Left hindlimb (tissue), 1 donor: ENCODE measurements at regions not wholly inside any gene's neighbourhood (a gene's known extent, or its start where the extent isn't known, plus 50 kb on each side); places are given as distances from the start of the nearest gene placed in this dataset.
A peak's percentile ranks its signal among the peaks of the same experiment; 100 is the strongest.

ENCODE experiments used
- DNase-seq: peaks from one replicate; pipeline ENCODE4 v3.0.0-alpha.2; 2018

DNA sequence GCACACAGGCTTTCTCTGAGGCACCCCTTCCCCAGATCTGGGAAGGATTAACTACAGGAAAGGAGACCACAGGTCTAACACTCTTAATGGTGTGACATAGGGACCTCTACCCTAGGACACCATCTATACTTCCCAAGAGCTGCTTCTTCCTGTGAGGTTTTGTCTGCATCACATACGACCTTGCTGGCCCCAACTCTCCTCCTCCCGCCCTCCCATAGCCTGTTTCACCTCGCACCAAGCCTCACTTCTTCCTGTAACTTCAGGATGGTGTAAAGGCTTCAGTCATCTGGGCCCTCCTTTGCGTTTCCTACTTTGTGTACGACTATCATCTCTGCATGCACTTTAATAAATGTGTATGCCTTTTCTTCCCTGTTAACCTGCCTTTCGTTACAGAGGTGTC, 274.3 kb downstream of the KLF6 start:
- no peak for DNase-seq

DNA sequence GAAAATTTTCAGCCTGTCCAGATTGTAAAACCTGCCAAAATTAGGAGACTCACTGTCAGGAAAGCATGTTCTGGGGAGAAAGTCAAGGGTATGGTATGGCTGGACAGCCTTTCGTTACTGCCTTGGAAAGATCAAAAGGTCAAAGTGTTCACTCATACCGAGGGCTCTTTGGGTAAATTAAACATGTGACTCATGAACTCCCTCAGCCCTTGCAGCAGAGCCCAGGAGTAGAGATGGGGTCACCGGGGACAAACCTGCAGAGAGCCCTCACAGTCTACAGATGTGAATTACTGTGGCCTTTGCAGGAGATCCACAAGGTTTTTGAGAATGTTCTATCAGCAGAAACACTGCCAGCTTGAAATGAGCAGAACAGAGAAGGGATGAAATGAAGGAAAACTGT, 275.7 kb downstream of the KLF6 start:
- no peak for DNase-seq

DNA sequence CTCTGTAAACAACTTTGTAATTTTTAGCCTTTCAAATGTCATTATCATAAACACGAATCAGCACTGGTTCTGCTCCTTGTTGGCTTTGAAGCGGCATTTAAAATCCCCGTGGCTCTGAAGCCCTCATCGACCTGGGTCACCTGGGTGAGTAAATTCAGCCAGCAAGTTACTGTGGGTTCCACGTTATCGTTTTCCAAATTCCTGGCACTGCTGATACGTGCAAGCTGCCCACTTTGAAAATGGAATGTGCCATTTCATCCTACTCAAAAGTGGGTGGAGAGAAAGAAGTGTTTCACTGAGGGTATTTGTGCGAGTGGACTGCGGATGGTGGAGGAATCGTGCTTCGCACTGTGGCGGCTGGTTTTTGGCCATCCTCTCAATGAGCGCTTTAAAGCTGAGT, 281.7 kb downstream of the KLF6 start:
- DNase-seq = no peak

DNA sequence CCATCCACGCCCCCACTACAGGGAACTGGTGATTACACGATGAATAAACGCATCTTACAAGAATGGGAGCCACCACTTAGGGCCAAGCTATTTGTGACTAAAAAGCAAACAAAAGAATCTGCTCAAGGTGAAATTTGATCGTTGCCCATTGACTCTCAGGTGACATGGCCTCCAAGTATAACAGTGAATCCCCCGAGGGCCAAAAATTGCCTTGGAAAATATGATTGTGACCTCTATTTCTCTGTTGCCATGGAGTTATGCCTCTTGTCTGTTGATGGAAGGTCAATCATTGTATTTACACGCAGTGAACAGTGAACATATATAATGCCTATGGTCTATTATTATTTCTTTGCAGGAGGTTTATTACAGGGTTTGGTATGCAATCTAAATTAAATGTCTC, 282.3 kb downstream of the KLF6 start:
- DNase-seq = no peak

DNA sequence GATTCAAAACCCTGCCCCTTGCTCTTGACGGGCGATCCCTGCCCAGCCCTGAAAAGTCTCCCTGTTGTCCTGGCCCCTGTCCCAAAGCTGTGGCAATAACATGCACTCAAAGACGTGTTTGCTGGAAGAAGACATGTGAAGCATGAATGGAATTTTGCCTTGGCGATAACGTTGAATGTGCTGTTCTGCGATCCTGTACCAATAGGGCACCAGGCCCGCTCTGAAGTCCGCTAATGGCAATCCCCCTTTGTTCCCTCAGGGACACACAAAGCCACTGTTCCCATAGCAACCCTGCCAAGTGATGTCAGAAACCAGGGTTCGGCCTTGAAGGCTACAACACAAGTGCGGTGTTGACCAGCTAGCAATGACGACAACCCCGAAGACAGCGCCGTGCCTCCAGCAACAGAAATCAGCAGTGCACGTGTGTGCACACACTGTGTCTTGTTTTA, 284.6 kb downstream of the KLF6 start:
- DNase-seq = peak; percentile 82

DNA sequence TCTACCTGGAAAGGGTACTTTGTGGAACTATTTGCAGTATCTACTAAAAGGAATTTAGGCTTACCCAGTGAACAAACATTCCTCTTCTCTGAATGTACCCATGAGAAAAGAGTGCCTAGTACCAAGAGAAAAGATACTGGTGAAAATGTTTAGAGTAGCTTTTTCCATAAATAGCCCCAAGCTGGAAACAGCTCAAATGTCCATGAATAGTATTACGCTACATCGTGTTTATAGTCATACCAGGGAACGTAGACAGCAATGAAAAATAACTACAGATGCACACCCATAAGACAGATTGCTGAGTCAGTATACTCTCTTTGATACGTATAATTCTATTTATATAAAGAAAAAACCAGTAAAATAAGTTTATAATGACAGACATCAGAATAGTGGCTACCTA, 285.9 kb downstream of the KLF6 start:
- no peak for DNase-seq

DNA sequence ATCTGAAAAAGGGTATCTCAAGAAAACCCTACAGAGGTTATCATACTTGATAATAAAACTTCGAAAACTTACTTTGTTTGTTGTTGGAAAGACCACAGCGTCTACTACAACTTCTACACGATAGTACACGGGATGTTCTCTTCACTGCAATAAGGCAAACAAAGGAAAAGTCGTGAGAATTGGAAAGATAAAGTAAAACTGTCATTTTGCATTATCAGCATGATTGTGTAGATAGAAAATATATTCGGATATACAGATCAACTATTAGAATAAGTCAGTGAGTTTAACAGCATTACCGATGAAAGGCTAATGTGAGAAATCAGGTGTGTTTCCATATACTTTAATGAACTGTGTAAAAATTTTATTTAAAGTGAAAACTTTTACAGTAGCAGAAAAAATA, 287.4 kb downstream of the KLF6 start:
- no peak for DNase-seq

DNA sequence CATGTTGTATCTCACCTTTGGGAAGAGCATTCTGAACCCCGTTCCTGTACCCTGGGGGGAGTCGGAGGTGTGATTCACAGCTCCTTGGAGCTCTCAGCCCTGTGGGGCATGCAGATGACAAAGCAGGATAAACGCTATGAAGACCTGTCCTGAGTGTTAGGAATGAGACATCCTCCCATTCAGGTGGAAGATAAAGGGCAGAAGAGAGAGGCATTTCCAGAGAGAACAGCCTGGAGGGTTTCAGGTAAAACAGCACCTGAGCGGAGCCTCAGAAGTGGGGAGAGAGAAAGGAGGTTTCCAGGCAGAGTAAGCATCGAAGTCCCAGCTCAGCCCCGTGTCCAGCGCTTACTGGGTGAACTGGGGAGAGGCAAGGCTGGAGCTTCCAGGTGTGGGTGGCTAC, 288.9 kb downstream of the KLF6 start:
- DNase-seq = no peak

DNA sequence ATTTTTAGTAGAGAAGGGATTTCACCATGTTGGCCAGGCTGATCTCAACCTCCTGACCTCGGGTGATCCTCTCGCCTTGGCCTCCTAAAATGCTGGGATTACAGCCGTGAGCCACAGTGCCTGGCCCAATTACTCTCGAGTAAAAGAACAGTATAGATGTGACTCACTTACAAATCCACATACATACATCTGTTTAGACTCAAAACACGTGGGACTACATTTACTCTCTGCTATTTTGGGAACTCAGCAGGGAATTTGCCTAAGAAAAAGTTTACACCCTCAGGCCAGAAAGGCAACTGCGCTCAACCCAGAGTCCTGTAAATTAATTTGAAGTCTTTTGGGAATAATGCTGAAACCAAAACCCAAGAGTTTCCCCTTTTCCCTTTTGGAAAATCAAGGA, 289.7 kb downstream of the KLF6 start:
- no peak for DNase-seq

DNA sequence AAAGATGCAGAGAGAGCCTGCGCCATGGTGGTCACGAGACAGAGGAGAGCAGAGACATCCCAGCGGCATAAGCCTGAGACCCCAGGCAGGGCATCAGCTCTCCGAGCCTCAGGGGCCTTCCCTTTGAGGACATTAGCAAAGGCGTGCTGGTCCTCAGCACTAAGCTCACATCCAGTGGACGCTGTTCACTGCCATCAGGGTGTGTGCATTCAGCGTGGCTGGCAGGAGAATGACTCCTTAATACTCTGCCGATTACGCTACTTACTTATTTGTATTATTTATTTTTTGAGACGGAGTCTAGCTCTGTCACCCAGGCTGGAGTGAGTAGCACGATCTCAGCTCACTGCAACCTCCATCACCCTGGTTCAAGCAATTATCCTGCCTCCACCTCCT, 290.2 kb downstream of the KLF6 start:
- DNase-seq = no peak

DNA sequence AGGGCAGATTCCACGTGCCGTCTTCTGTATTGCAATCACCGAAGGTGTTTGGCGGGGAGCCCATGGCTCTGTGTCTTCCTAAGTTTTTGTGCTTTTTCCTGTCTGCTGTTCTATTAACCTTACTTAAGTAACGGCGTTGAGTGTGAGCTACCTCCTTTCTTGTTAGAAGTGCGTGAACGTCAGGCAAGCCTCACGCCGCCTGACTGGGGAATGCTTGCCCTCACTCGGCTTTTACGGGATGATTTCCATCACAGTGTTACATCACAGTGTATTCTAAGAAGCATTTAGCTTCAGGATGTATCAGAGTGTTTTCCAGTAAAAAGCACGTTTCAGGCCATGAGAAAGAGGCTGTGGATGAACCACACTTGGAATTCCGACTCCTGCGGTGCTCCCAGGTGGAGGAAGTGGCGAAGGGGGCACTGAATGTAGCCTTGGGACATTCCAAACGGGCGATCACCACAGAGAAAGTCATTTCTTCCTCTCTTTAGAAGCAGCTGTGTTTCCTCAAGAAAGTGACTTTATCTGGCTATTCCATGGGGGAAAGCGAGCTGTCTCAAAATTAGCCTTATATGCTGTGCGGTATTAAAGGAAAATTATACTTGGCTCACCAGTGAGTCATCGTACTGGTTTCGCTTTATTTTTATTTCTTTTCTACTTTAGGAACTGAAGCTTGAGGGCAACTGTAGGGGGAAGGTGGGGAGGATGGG, 290.7 kb downstream of the KLF6 start:
- no peak for DNase-seq

DNA sequence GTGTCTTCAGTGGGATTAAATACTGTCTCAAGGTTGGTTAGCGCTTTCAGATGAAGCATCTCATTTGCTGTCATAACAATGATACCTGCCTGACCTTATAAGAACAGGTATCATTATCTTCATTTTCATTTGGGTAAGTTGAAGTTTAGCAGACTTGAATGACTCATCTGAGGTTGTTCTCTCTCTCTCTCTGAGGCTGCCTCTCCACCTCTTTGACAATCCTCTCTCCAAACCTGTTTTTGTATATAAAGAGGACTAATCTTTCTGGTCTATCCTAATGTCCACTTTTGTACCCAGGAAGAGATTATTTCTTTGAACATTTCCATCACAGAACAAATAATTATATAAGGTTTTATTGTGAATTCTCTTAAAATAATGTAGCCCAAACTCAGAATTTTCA, 291.4 kb downstream of the KLF6 start:
- DNase-seq = no peak

DNA sequence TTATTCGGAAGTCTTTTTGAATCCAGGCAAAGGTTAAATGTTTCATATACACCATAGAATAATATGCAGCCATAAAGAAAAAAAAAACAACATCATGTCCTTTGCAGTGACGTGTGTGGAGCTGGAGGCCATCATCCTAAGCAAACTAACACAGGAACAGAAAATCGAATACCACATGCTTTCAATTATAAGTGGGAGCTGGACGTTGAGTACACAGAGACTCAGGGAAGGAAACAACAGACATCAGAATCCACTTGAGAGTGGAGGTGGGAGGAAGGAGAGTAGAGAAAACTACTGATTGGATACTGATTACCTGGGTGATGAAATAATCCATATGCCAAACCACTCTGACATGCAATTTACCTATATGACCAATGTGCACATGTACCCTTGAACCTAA, 293.4 kb downstream of the KLF6 start:
- DNase-seq = no peak

DNA sequence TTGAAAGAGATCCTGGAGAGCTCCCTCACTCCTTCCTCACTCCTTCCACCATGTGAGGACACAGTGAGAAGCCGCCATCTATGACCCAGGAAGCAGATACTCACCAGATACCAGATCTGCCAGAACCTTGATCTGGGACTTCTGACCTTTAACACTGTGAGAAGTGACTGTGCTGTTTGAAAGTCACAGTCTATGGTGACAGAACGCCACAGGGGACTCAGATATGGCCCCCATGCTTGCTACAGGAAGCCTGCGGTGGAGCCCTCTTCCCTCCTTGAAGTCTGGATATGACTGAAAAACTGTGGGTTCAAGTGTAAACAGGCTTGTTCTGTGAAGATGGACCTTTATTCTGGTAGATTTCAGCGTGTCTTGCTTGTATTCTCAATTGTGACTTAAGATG, 297.8 kb downstream of the KLF6 start:
- DNase-seq = no peak

DNA sequence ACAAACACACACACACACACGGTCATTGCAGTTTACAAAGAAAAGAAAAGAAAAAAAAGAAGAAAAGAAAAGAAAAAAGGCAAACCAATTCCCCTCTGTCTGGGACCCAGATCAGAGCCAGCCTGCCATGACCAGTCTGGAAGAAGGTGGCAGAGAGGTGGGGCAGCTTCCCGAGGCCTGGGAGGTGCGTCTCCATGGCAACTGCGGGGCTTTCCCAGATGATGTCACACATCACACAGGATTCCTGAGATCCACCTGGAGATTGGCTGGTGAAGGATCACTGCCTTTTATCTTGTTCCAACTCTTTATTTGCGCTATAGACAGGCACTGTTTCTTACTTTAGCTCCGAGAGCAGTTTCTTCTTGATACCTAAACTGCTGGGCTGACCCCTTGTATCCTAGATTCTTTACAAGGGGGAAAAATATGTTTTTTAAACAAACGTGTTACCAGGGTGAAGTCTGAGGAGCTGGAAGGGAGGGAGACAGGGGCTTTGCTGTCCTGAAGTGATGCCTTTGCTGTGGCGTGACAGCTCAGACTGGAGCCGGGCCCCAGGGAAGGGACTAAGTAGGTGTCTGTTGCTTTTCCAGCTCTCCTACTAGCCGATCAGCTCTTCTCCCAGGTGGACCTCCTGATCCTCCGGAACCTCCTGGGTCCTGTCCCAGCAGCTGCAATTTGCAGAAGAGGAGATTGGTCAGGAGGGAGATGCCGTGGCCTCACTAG, 298.5 kb downstream of the KLF6 start:
- no peak for DNase-seq

DNA sequence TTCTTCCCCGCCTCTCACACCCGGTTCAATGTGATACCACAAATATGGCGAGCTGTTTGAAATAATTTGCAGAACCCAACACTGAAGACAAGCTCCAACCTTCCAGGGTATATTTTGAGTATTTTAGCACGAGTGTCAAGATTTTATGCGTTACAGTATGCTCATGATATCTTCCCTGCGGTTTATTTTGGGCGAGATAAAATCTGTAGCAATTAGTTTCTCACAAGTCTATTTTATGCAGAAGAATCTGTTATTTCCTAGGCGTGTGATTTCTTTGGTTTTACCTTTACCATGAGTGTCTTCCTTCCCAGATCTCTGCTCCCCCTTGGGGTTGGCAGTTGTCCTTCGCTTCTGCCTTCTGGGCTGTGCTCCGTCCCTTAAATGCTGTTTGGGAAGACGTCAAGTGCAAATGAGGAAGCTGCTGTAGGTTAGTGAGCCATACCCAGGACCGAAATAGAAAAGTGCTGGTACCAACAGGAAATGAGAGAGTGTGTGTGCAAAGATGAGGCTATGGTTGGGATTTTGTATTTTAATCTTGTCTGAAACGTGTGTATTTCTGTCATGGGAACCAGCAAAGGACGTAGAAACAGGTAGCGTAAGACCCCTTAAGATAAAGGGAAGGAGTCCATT, 299.8 kb downstream of the KLF6 start:
- DNase-seq = no peak

DNA sequence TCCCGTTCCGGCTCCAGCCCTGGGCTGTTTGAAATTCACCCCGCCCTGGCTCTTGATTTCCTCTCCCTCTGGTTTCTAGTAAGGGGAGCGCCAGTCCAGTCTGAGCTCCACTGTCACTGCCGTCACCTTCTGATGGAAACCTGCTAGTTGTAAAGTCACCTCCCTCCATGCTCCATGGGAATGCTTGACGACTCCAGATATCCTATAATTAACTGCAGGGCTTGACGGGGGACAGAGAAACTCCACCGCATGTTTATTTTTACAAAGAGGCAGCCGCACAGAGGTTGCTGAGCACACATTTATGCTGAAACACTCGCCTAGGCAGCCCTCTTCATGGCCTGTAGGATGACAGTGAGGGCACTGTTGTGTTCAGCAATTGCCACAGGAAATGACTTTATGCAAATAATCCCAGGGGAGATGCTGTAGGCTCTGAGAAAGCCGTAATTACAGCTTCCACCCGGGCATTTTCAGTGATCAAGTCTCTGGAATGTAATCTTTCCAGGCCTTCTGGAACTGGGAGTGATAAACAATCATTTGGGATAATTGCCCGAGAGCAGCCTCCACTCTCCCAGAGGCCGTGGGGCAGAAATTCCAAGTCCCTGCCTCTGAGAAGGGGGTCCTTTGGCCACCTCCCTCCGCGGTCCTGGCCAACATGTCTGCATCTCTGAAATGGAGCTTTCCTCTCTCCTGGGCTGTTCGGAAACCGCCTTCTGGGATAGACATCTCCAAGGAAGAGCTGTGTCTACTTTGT, 300.5 kb downstream of the KLF6 start:
- peak; percentile 65 for DNase-seq

DNA sequence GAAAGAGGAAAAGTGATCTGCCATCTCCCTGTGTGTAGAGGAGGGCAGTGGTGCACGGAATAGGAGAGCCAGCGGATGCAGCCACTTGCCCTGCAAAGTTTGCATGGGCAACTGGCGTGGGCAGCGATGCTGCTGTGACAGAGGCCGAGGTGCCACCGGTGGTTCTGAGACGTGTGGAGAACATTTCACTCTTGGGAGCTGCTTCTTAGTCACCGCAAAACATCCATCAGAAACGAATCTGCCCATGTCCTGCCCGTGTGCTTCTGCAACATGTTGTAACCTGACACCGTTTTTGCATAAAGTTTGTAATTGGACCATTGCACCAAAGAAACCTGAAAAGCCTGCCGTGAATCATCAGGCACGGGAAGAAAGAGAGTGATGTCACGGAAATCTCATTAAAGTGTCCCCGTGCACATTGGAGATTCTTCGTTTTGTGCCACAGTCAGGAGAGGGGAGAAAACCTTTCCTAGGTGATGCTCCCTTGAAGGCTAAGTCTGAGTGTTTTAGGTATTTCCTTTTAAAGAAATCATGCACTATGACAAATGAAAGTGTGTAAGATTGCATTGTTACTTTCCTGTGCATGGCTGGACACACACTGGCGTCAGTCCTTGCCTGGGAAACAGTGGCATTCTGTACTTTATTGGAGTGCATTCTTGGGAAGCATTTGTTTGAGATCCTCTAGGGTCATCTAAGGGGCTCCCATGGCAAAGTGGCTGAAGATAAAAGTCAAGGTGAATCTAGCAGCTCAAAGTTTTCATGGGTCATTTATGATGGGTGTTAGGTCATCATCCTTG, 302.6 kb downstream of the KLF6 start:
- DNase-seq = peak; percentile 55

DNA sequence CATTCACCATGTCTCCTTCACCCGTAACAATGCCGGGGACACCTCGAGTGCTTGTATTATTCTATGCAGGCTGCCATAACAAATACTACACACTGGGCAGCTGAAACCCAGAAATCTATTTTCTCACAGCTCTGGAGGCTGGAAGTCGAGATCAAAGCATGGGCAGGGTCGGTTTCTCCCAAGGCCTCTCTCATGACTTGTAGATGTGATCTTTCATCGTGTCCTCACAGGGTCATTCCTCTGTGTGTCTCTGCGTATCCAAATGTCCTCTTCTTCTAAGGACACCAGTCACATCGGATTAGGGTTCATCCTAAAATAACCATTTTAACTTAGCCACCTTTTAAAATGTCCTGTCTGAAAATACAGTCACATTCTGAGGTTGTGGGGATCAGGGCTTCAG, 303.5 kb downstream of the KLF6 start:
- DNase-seq = no peak

DNA sequence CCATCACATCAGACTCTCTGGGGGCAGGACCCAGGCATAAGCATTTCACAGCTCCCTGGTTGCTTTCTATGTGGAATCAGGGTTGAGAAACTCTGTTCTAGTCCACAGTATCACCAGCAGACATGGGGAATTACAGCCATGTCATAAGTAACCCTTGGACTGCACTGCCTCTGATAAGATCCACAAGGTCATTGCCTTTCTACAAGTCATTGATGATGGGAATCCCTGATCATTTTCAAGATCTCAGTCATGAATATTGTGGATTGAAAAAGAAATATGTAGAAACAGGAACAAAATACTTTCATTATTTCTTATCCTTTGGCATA, 304.1 kb downstream of the KLF6 start:
- no peak for DNase-seq

DNA sequence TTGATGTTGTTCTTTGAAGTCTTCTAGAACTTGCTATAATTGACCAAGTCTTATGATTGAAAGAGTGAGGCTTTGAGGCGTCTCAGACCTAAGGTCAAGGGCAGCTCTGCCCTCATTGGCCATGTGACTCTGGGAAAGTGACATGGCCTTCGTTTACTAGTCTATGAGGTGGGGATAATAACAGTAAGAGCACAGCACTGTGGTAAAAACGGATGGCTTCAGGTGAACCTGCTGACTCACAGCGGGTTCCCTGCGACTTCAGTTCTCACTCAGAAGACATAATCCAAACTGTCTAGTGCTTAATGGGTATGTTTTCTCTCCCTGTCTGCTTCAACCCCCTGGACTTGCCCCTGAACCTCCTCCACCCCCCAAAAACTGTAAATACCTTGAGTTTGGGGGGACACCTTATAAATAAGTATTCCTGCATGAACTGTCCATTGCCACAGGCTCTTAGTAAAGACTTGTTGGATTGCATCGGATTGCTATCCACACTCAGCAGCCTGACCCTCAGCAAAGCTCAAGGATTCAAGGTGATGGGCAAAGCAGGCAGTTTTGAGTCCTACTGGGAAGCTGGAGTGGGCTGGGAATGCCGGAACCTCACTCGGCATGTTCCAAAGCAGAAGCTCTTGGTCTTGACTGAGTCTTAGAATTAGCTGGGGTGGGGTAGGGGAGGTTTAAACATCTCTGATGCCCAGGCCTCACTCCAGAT, 304.6 kb downstream of the KLF6 start:
- DNase-seq = no peak

DNA sequence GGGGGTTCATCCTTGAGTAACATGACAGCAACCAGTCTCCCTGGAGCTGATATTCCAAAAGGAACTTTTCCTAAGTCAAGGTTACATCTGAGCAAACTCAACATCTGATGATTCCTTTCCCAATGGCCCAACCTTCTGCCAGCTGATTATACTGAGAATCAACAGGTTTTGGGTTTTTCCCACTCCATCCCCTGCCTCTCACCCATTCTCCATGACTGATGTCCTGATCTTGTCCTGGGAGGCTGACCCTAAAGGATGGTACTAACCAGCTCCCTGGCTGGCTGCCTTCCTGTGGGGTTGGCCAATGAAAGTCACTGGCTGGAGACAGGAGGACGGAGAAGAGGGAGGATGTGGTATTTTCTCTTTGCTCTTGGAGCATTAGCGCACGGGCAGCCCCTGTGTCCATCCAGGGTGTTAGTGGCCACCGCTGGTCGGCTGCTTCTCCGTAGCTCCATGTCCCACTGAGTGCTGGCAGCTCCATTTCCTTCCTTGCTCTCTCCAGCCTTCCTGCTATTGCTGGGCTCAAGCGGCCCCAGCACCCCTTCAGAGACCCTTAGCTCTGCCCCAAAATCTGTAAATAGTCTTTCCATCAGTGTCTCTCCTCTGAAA, 306.2 kb upstream of the PITRM1 start:
- no peak for DNase-seq
